ENCODE measurements at regions not wholly inside any gene's neighbourhood (a gene's known extent, or its start where the extent isn't known, plus 50 kb on each side); places are given as distances from the start of the nearest gene placed in this dataset.

- TF ChIP-seq CTCF (IDR thresholded peaks at IDR 0.05) (no peak), POLR2A (IDR thresholded peaks at IDR 0.05; ENCODE audit: low read depth) (no peak)
These were observed 482.5 kb downstream of the NUP35 start for GRCh38 chr2:183606718-183607085.

All from esophagus muscularis mucosa (tissue), 3 donors.